ENCODE measurements at regions not wholly inside any gene's neighbourhood (a gene's known extent, or its start where the extent isn't known, plus 50 kb on each side); places are given as distances from the start of the nearest gene placed in this dataset.
A peak's percentile ranks its signal among the peaks of the same experiment; 100 is the strongest.

DNA sequence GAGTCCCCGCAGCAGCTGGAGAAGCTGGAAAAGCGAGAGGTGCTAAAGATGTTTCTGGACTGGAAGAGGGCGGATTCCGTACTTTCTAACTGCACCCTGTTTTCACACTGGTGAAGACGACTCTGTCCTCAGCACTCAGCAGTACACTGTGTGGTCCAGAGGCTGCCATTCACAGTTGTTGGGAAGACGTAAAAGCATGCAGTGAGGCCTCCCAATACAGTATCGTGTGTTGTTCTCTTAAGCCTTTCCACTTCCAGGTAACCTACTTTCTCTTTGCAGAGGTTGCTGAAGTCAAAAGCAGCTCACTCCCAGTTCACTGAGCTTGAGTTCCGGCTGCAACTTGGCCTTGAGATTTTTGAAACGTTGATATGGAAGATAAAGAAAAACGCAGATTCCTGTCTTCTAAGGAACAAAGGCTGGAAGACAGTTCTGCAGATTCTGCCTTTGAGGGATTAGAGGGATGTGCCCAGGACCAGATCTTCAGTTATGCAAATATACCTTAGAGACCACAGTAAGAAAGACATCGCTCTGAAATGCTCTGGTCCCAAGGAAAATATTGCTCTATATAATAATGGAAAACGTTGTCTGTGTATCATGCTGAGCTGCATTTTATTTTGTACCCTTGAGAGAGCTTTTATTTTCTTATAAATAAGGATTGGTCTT lies 540.9 kb downstream of the TRIML1 start:
- CTCF ChIA-PET = interaction anchor here (0.6 kb wide), 1 partner anchor 1657 kb away, joined by 3 read pairs; no protein-coding TSS in a partner anchor
- Histone ChIP-seq H3K9me1 (ENCODE audit: insufficient read depth, low read length) (no peaks in the 10 kb centered on the region), H3K14ac (replicated peaks; ENCODE audit: low read depth, low read length) (peak overlapping the region; percentile 28; the same call in 1 of the 2 replicates), H3K27ac (ENCODE audit: insufficient read depth, low read length) (no peak overlapping the region), H3K4me1 (ENCODE audit: control insufficient read depth, insufficient read depth, low read length) (no peaks in the 10 kb centered on the region), H3K9me3 (ENCODE audit: control insufficient read depth, insufficient read depth, low read length) (peaks cover 2% of the 10 kb centered on the region; the same call in 1 of the 2 replicates), H2AK5ac (ENCODE audit: low read depth, low read length) (no peak overlapping the region), H3K56ac (ENCODE audit: extremely low read depth, insufficient read depth, low read length) (no peak overlapping the region), H3K9ac (ENCODE audit: low read depth, low read length) (no peak overlapping the region), H3K4me3 (ENCODE audit: insufficient read depth, low read depth, low read length) (no peak overlapping the region), H2BK15ac (ENCODE audit: low read depth, low read length) (no peak overlapping the region), H2BK5ac (ENCODE audit: low read depth, low read length, poor library complexity, severe bottlenecking) (no peak overlapping the region), H3K4ac (ENCODE audit: low read depth, low read length) (no peak overlapping the region), H3K23ac (ENCODE audit: low read depth, low read length) (no peak overlapping the region), H2AFZ (replicated peaks; ENCODE audit: low read length, poor library complexity) (peak overlapping the region; percentile 81), H4K8ac (ENCODE audit: low read depth in 2 of 2, low read length in 2 of 2) (peak overlapping the region in 1 of 2 experiments; percentile 30; a peak in 1 of 4 replicates), H3K27me3 (ENCODE audit: control insufficient read depth, insufficient read depth, low read length) (no peaks in the 10 kb centered on the region), H3K79me1 (ENCODE audit: low read depth in 1 of 2, low read length in 2 of 2) (no peaks in the 10 kb centered on the region), H4K91ac (ENCODE audit: insufficient read depth, low read depth, low read length) (no peak overlapping the region), H4K20me1 (ENCODE audit: insufficient read depth, low read length) (no peaks in the 10 kb centered on the region), H3K36me3 (ENCODE audit: control insufficient read depth, insufficient read depth, low read length) (no peaks in the 10 kb centered on the region), H2AK9ac (replicated peaks; ENCODE audit: low read depth, low read length, poor library complexity) (no peak overlapping the region), H3K4me2 (ENCODE audit: low read depth, low read length) (peak overlapping the region; percentile 33), H3K18ac (ENCODE audit: low read depth, low read length) (no peak overlapping the region), H2BK20ac (ENCODE audit: low read depth, low read length) (peak overlapping the region; percentile 41; the same call in 1 of the 2 replicates), H4K5ac (ENCODE audit: low read depth, low read length) (no peak overlapping the region), H2BK120ac (ENCODE audit: low read depth, low read length) (no peak overlapping the region)
- TF ChIP-seq CHD1 (IDR thresholded peaks at IDR 0.05; ENCODE audit: low read depth, low read length) = no peak
- no peak for TF ChIP-seq SMC3 (IDR thresholded peaks at IDR 0.05; ENCODE audit: low read depth, low read length)
- POLR2A ChIA-PET (ENCODE audit: unreplicated experiment) = no interaction called here
- dilution Hi-C loops (cut with HindIII; ENCODE audit: low sequenced_read_pairs, unreplicated experiment) = no loop called here
- no peak for DNase-seq
- in situ Hi-C loops (cut with MboI; ENCODE audit: low sequenced_read_pairs) = no loop called here
- WGBS, 2 experiments (ENCODE audit: extremely low coverage in 2 of 2, insufficient read length in 1 of 2) = 20% methylated on average over 1 of the region's 12 CpGs; no CpG with 5 or more reads in 1 of the 2 experiments
- BruUV-seq (replicated peaks) = no TSS peak
- intact Hi-C loops (cut with micrococcal nuclease) = no loop called here
- no peak for ATAC-seq (ENCODE audit: low read depth)

Measured in IMR-90 (cell line).